ENCODE measurements at regions not wholly inside any gene's neighbourhood (a gene's known extent, or its start where the extent isn't known, plus 50 kb on each side); places are given as distances from the start of the nearest gene placed in this dataset.

DNA sequence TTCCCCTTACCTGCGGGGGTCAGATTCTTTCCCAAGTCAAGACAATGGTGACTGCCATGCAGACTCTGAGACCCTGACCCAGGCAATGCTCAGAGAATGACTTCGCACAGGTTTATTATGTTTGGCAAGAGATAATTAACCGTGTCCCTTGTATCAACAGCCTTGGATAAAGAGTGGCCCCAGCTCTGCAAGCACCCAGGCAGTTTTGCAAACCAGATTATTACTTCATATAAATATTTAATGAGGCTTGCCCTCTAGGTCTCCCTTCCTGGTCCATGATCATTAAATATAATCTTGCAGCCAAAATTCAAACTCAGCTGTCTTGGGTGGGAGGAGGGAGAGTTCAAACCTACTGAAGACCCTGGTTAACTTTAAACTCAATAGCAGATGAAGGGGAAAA lies 156.5 kb downstream of the ANKRD60 start:
- Histone ChIP-seq H3K27me3 (ENCODE audit: insufficient read depth, poor library complexity, severe bottlenecking) (no peaks in the 10 kb centered on the region), H3K27ac (replicated peaks) (no peak overlapping the region), H3K4me3 (replicated peaks; ENCODE audit: insufficient read depth, low read length) (no peak overlapping the region)
- TF ChIP-seq, protein P1, sequence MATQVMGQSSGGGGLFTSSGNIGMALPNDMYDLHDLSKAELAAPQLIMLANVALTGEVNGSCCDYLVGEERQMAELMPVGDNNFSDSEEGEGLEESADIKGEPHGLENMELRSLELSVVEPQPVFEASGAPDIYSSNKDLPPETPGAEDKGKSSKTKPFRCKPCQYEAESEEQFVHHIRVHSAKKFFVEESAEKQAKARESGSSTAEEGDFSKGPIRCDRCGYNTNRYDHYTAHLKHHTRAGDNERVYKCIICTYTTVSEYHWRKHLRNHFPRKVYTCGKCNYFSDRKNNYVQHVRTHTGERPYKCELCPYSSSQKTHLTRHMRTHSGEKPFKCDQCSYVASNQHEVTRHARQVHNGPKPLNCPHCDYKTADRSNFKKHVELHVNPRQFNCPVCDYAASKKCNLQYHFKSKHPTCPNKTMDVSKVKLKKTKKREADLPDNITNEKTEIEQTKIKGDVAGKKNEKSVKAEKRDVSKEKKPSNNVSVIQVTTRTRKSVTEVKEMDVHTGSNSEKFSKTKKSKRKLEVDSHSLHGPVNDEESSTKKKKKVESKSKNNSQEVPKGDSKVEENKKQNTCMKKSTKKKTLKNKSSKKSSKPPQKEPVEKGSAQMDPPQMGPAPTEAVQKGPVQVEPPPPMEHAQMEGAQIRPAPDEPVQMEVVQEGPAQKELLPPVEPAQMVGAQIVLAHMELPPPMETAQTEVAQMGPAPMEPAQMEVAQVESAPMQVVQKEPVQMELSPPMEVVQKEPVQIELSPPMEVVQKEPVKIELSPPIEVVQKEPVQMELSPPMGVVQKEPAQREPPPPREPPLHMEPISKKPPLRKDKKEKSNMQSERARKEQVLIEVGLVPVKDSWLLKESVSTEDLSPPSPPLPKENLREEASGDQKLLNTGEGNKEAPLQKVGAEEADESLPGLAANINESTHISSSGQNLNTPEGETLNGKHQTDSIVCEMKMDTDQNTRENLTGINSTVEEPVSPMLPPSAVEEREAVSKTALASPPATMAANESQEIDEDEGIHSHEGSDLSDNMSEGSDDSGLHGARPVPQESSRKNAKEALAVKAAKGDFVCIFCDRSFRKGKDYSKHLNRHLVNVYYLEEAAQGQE (IDR thresholded peaks at IDR 0.05; ENCODE audit: insufficient replicate concordance, low read depth), result no peak
- TF ChIP-seq POLR2AphosphoS5 (IDR thresholded peaks at IDR 0.05; ENCODE audit: low read depth), result no peak
- TF ChIP-seq, protein P2, sequence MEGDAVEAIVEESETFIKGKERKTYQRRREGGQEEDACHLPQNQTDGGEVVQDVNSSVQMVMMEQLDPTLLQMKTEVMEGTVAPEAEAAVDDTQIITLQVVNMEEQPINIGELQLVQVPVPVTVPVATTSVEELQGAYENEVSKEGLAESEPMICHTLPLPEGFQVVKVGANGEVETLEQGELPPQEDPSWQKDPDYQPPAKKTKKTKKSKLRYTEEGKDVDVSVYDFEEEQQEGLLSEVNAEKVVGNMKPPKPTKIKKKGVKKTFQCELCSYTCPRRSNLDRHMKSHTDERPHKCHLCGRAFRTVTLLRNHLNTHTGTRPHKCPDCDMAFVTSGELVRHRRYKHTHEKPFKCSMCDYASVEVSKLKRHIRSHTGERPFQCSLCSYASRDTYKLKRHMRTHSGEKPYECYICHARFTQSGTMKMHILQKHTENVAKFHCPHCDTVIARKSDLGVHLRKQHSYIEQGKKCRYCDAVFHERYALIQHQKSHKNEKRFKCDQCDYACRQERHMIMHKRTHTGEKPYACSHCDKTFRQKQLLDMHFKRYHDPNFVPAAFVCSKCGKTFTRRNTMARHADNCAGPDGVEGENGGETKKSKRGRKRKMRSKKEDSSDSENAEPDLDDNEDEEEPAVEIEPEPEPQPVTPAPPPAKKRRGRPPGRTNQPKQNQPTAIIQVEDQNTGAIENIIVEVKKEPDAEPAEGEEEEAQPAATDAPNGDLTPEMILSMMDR (IDR thresholded peaks at IDR 0.05; ENCODE audit: insufficient read depth, low read length), result no peak
- no peak for TF ChIP-seq GABPA (IDR thresholded peaks at IDR 0.05; ENCODE audit: low read depth)
- TF ChIP-seq SPI1 (IDR thresholded peaks at IDR 0.05; ENCODE audit: borderline replicate concordance, low read depth), result no peak
- DNase-seq (ENCODE audit: low read depth in 1 of 2, low spot score in 1 of 2), result no peak

GRCh38 chr20:58071298-58071697 lies 157.2 kb downstream of the ANKRD60 start:
- TF ChIP-seq GABPA (IDR thresholded peaks at IDR 0.05; ENCODE audit: low read depth) (no peak), POLR2AphosphoS5 (IDR thresholded peaks at IDR 0.05; ENCODE audit: low read depth) (no peak), SPI1 (IDR thresholded peaks at IDR 0.05; ENCODE audit: borderline replicate concordance, low read depth) (no peak)
- TF ChIP-seq, protein P2 (IDR thresholded peaks at IDR 0.05; ENCODE audit: insufficient read depth, low read length), result no peak
- TF ChIP-seq, protein P1 (IDR thresholded peaks at IDR 0.05; ENCODE audit: insufficient replicate concordance, low read depth), result no peak
- Histone ChIP-seq H3K27ac (replicated peaks) (no peak overlapping the region), H3K27me3 (ENCODE audit: insufficient read depth, poor library complexity, severe bottlenecking) (no peaks in the 10 kb centered on the region), H3K4me3 (replicated peaks; ENCODE audit: insufficient read depth, low read length) (no peak overlapping the region)
- DNase-seq (ENCODE audit: low read depth in 1 of 2, low spot score in 1 of 2), result no peak

GRCh38 chr20:58070664-58071196 lies 157.7 kb downstream of the ANKRD60 start:
- no peaks in the 10 kb centered on the region for H3K27me3 ChIP-seq (ENCODE audit: insufficient read depth, poor library complexity, severe bottlenecking)
- TF ChIP-seq SPI1 (IDR thresholded peaks at IDR 0.05; ENCODE audit: borderline replicate concordance, low read depth), result no peak
- TF ChIP-seq, protein P2 (IDR thresholded peaks at IDR 0.05; ENCODE audit: insufficient read depth, low read length), result no peak
- no peak for TF ChIP-seq GABPA (IDR thresholded peaks at IDR 0.05; ENCODE audit: low read depth)
- TF ChIP-seq, protein P1 (IDR thresholded peaks at IDR 0.05; ENCODE audit: insufficient replicate concordance, low read depth), result no peak
- TF ChIP-seq POLR2AphosphoS5 (IDR thresholded peaks at IDR 0.05; ENCODE audit: low read depth), result no peak
- H3K27ac ChIP-seq (replicated peaks), result no peak overlapping the region
- H3K4me3 ChIP-seq (replicated peaks; ENCODE audit: insufficient read depth, low read length), result no peak overlapping the region
- DNase-seq (ENCODE audit: low read depth in 1 of 2, low spot score in 1 of 2), result no peak
